IPS DF 6.9 (cell line): ENCODE measurements at regions not wholly inside any gene's neighbourhood (a gene's known extent, or its start where the extent isn't known, plus 50 kb on each side); places are given as distances from the start of the nearest gene placed in this dataset.
"Not testable (repeated sequence)": the region's sequence is repeated elsewhere in the genome, so short reads cannot be mapped to it uniquely, and the experiment has no call there.

Experiments used
- DNase-seq: peaks from one replicate; pipeline ENCODE4 v3.0.0-alpha.2; 2013; ENCODE audit warnings: low read depth, low spot score
- H3K27ac ChIP-seq: one replicate; pipeline ENCODE4 v1.5.1; 2013; ENCODE audit warnings: low read length, control low read depth
- H3K27me3 ChIP-seq: 2 replicates; pipeline ENCODE4 v1.6.1; 2013; ENCODE audit warnings: mild to moderate bottlenecking, low read length; ENCODE audit not compliant: control insufficient read depth, insufficient read depth
- H3K36me3 ChIP-seq: 2 replicates; pipeline ENCODE4 v1.6.1; 2013; ENCODE audit warnings: low read length; ENCODE audit not compliant: control insufficient read depth, insufficient read depth
- H3K4me1 ChIP-seq: 2 replicates; pipeline ENCODE4 v1.6.1; 2013; ENCODE audit warnings: low read length; ENCODE audit not compliant: control insufficient read depth, insufficient read depth
- H3K4me3 ChIP-seq: 2 replicates; pipeline ENCODE4 v1.5.1; 2013; ENCODE audit warnings: mild to moderate bottlenecking, low read length
- H3K9me3 ChIP-seq: 2 replicates; pipeline ENCODE4 v1.6.1; 2013; ENCODE audit warnings: low read length, inconsistent platforms; ENCODE audit not compliant: control insufficient read depth, insufficient read depth
- WGBS: extraction: QIAGEN DNeasy Blood & Tissue Kit; methylation state at CpG from one replicate; pipeline ENCODE4 v1.1.7; 2013; ENCODE audit warnings: mixed read lengths, missing lambda C conversion rate; ENCODE audit not compliant: insufficient read length, insufficient coverage; 5-methylcytosine and 5-hydroxymethylcytosine counted together

GRCh38 chr9:65466911-65467734 lies 182.1 kb upstream of the FOXD4L5 start:
- H3K9me3 ChIP-seq, H3K4me1 ChIP-seq, H3K27ac ChIP-seq, H3K36me3 ChIP-seq, H3K27me3 ChIP-seq, DNase-seq, H3K4me3 ChIP-seq: not testable (repeated sequence)
- no CpG with 5 or more reads among the region's 55 CpGs for WGBS

GRCh38 chr9:65465246-65465895 lies 180.4 kb upstream of the FOXD4L5 start:
- DNase-seq: not testable (repeated sequence)
- WGBS: no CpG with 5 or more reads among the region's 17 CpGs

DNA sequence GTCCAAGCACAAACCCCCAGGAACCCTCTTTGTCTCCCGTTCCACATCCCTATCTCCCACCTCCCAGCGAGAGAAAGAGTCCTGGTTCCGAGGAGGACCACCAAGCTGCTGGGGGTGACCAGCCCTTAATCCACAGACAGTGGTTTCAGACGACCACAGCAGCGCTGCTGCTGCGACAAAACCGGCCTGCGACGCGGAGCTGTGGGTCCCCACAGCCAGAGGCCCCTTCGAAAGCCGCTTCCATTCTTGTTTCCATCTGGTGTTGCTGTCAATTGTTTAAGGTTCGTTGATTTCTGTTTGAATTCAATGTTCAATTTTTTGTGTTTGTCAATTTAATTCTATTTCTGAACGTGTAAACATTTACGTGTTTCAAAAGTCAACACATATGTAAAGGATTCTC lies 177.5 kb upstream of the FOXD4L5 start:
- H3K9me3 ChIP-seq, H3K4me1 ChIP-seq, DNase-seq, H3K27me3 ChIP-seq, H3K4me3 ChIP-seq, H3K36me3 ChIP-seq, H3K27ac ChIP-seq: not testable (repeated sequence)
- WGBS: no CpG with 5 or more reads among the region's 15 CpGs

More at GRCh38 chr9:65465246-65465895, 180.4 kb upstream of the FOXD4L5 start:
- not testable (repeated sequence) for H3K27ac ChIP-seq, H3K27me3 ChIP-seq, H3K4me3 ChIP-seq, H3K36me3 ChIP-seq, H3K9me3 ChIP-seq, H3K4me1 ChIP-seq

- Histone ChIP-seq H3K27ac (no peak overlapping the region), H3K4me3 (no peak overlapping the region), H3K9me3 (peaks cover 4% of the 10 kb centered on the region), H3K4me1 (no peaks in the 10 kb centered on the region), H3K36me3 (no peaks in the 10 kb centered on the region; the same call in 1 of the 2 replicates), H3K27me3 (no peaks in the 10 kb centered on the region)
- no peak for DNase-seq
- no CpG with 5 or more reads among the region's 11 CpGs for WGBS
Measured at GRCh38 chr9:65459756-65460320, 174.8 kb upstream of the FOXD4L5 start.

DNA sequence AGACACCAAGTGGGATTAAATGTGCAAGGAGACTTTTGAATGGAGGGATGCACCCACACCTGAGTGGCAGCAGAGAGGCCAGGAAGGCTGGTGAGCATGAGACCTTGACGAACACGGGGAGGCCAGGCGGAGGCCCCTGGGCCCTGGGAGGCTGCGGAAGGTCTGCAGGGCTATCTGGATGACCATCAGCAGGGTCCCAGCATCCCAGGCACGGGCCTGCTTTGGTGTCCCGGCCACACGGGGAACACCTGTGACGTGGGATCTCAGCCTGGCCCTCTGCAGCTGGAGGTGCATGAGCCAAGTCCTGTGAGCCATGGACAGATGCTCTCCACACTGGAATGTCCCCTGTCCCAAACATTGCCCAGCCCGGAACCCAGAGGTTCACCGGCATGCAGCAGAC lies 174.0 kb upstream of the FOXD4L5 start:
- no CpG with 5 or more reads among the region's 10 CpGs for whole genome bisulfite sequencing

GRCh38 chr9:65458465-65458864 lies 173.5 kb upstream of the FOXD4L5 start:
- H3K4me1 ChIP-seq: no peaks in the 10 kb centered on the region
- H3K9me3 ChIP-seq: peaks cover 4% of the 10 kb centered on the region
- no peak overlapping the region for H3K4me3 ChIP-seq
- WGBS: 100% methylated on average over 7 of the region's 20 CpGs
- H3K27ac ChIP-seq: no peak overlapping the region
- DNase-seq: no peak
- H3K27me3 ChIP-seq: no peaks in the 10 kb centered on the region
- H3K36me3 ChIP-seq: no peaks in the 10 kb centered on the region; the same call in 1 of the 2 replicates

More for the DNA sequence above, 174.0 kb upstream of the FOXD4L5 start:
- H3K4me3 ChIP-seq: no peak overlapping the region
- no peaks in the 10 kb centered on the region for H3K4me1 ChIP-seq
- peaks cover 4% of the 10 kb centered on the region for H3K9me3 ChIP-seq
- DNase-seq: no peak
- no peaks in the 10 kb centered on the region for H3K27me3 ChIP-seq
- no peak overlapping the region for H3K27ac ChIP-seq
- H3K36me3 ChIP-seq: no peaks in the 10 kb centered on the region; the same call in 1 of the 2 replicates

- H3K4me1 ChIP-seq, H3K4me3 ChIP-seq, H3K9me3 ChIP-seq, H3K27ac ChIP-seq, H3K36me3 ChIP-seq, H3K27me3 ChIP-seq, DNase-seq: not testable (repeated sequence)
- WGBS: no CpG with 5 or more reads among the region's 18 CpGs
Measured at GRCh38 chr9:65456991-65457390, 172.0 kb upstream of the FOXD4L5 start.

GRCh38 chr9:65455751-65456647 lies 171.0 kb upstream of the FOXD4L5 start:
- DNase-seq, H3K36me3 ChIP-seq, H3K27ac ChIP-seq, H3K4me1 ChIP-seq, H3K27me3 ChIP-seq, H3K9me3 ChIP-seq, H3K4me3 ChIP-seq: not testable (repeated sequence)
- no CpG with 5 or more reads among the region's 18 CpGs for WGBS

GRCh38 chr9:65455136-65455535 lies 170.1 kb upstream of the FOXD4L5 start:
- H3K4me3 ChIP-seq, DNase-seq, H3K9me3 ChIP-seq, H3K27ac ChIP-seq, H3K27me3 ChIP-seq, H3K36me3 ChIP-seq, H3K4me1 ChIP-seq: not testable (repeated sequence)
- no CpG with 5 or more reads among the region's 13 CpGs for WGBS

GRCh38 chr9:65454666-65455065 lies 169.7 kb upstream of the FOXD4L5 start:
- DNase-seq: not testable (repeated sequence)
- no CpG with 5 or more reads among the region's 13 CpGs for WGBS

More at GRCh38 chr9:65454666-65455065, 169.7 kb upstream of the FOXD4L5 start:
- H3K27ac ChIP-seq, H3K4me3 ChIP-seq, H3K27me3 ChIP-seq, H3K9me3 ChIP-seq, H3K4me1 ChIP-seq, H3K36me3 ChIP-seq: not testable (repeated sequence)
